A549 (cell line): ENCODE measurements at regions not wholly inside any gene's neighbourhood (a gene's known extent, or its start where the extent isn't known, plus 50 kb on each side); places are given as distances from the start of the nearest gene placed in this dataset.

Source experiments
- CTCF ChIP-seq: fragments of >200 bp; sonication (Bioruptor Twin); formaldehyde crosslinking; IDR thresholded peaks from 3 replicates; pipeline ENCODE4 v1.5.1; 2016
- KDM1A ChIP-seq: fragments of 200-600 bp; sonication (generic); IDR thresholded peaks from 2 replicates; pipeline ENCODE4 v1.6.1; 2016; ENCODE audit warnings: low read depth, mild to moderate bottlenecking

GRCh38 chr10:36278176-36278575 lies 636.1 kb upstream of the FZD8 start:
- TF ChIP-seq CTCF (no peak), KDM1A (no peak)
